Esophagus muscularis mucosa (tissue), 4 donors: ENCODE measurements at regions not wholly inside any gene's neighbourhood (a gene's known extent, or its start where the extent isn't known, plus 50 kb on each side); places are given as distances from the start of the nearest gene placed in this dataset.
"Not testable (repeated sequence)": the region's sequence is repeated elsewhere in the genome, so short reads cannot be mapped to it uniquely, and the experiment has no call there.

Source experiments
- DNase-seq: peaks from one replicate; pipeline ENCODE4 v3.0.0-alpha.2; 2017; ENCODE audit errors: extremely low spot score
- H3K27ac ChIP-seq, 4 donors: fragments of 200-600 bp; sonication (generic); replicated peaks in 1 of 4; 1 replicate in 3 of 4; 2 replicates in 1 of 4; pipeline ENCODE4 v1.5.1; 2016 to 2019; ENCODE audit warnings: mild to moderate bottlenecking in 1 of 4
- H3K27me3 ChIP-seq, 4 donors: fragments of 200-600 bp; sonication (generic); one replicate each; pipeline versions ENCODE4 v1.5.1 to v1.6.0; 2016 to 2019
- H3K36me3 ChIP-seq, 4 donors: fragments of 200-600 bp; sonication (generic); one replicate each; pipeline ENCODE4 v1.5.1; 2016 to 2019
- H3K4me1 ChIP-seq, 4 donors: fragments of 200-600 bp; sonication (generic); one replicate each; pipeline ENCODE4 v1.5.1; 2016 to 2019
- H3K4me3 ChIP-seq, 4 donors: fragments of 200-600 bp; sonication (generic); 1 replicate in 2 of 4; 2 replicates in 2 of 4; pipeline ENCODE4 v1.5.1; 2016 to 2019; ENCODE audit warnings: mild to moderate bottlenecking in 4 of 4, moderate library complexity in 1 of 4
- H3K9me3 ChIP-seq, 4 donors: fragments of 200-600 bp; sonication (generic); 1 replicate in 3 of 4; 2 replicates in 1 of 4; pipeline ENCODE4 v1.5.1; 2016 to 2019
- CTCF ChIP-seq, 3 experiments: fragments of 200-600 bp in 2 of 3; fragments of 450-650 bp in 1 of 3; sonication (generic) in 2 of 3; IDR thresholded peaks; one replicate each; pipeline ENCODE4 v1.5.1; 2017 to 2019; ENCODE audit warnings: antibody characterized with exemption in 3 of 3, mild to moderate bottlenecking in 2 of 3, moderate library complexity in 1 of 3
- EP300 ChIP-seq: sonication (generic); formaldehyde crosslinking; IDR thresholded peaks from one replicate; pipeline ENCODE4 v1.6.1; 2017; ENCODE audit warnings: antibody characterized with exemption
- POLR2A ChIP-seq: fragments of 450-650 bp; IDR thresholded peaks from one replicate; pipeline ENCODE4 v1.6.1; 2017; ENCODE audit warnings: antibody characterized with exemption, moderate library complexity, mild to moderate bottlenecking, low read depth
- POLR2AphosphoS5 ChIP-seq, 2 donors: sonication (generic); formaldehyde crosslinking; IDR thresholded peaks; one replicate each; pipeline ENCODE4 v1.6.1; 2017; ENCODE audit warnings: antibody characterized with exemption in 2 of 2
- WGBS: methylation state at CpG from one replicate; pipeline ENCODE4 v1.1.5; 2018; 5-methylcytosine and 5-hydroxymethylcytosine counted together
- intact Hi-C: fragments of 100-400 bp; cut with DNase I; formaldehyde crosslinking; loops from one replicate; pipeline ENCODE4 v1.15.1; 2023

GRCh38 chr12:96120359-96121100 lies 73.6 kb upstream of the ELK3 start:
- Histone ChIP-seq H3K36me3 (no peaks in the 10 kb centered on the region), H3K4me1 (peaks cover 0 to 9% (median 4%) of the 10 kb centered on the region in 4 donors), H3K4me3 (no peak overlapping the region), H3K27ac (no peak overlapping the region), H3K9me3 (no peaks in the 10 kb centered on the region), H3K27me3 (no peaks in the 10 kb centered on the region)
- WGBS: 71% methylated on average over 4 of the region's 4 CpGs
- TF ChIP-seq EP300 (no peak), POLR2AphosphoS5 (IDR thresholded peaks at IDR 0.05) (no peak), CTCF (IDR thresholded peaks at IDR 0.05) (no peak), POLR2A (no peak)
- no peak for DNase-seq
- intact Hi-C loops: no loop called here

GRCh38 chr12:96121271-96121711 lies 72.9 kb upstream of the ELK3 start:
- H3K27ac ChIP-seq: no peak overlapping the region
- 62% methylated on average over 4 of the region's 4 CpGs for WGBS
- no peaks in the 10 kb centered on the region for H3K36me3 ChIP-seq
- H3K27me3 ChIP-seq: no peaks in the 10 kb centered on the region
- intact Hi-C loops: no loop called here
- no peak for DNase-seq
- H3K4me3 ChIP-seq: no peak overlapping the region
- H3K4me1 ChIP-seq: peaks cover 0 to 9% (median 4%) of the 10 kb centered on the region in 4 donors
- H3K9me3 ChIP-seq: no peaks in the 10 kb centered on the region
- no peak for TF ChIP-seq EP300
- TF ChIP-seq POLR2AphosphoS5 (IDR thresholded peaks at IDR 0.05): no peak
- no peak for TF ChIP-seq CTCF (IDR thresholded peaks at IDR 0.05)
- TF ChIP-seq POLR2A: no peak

- H3K4me1 ChIP-seq, H3K4me3 ChIP-seq, H3K36me3 ChIP-seq, H3K27me3 ChIP-seq, intact Hi-C loops, H3K27ac ChIP-seq, H3K9me3 ChIP-seq, DNase-seq: not testable (repeated sequence)
- 92% methylated on average over 7 of the region's 7 CpGs for WGBS
Measured at GRCh38 chr12:96128292-96128691, 65.9 kb upstream of the ELK3 start.

- Histone ChIP-seq H3K4me1 (no peaks in the 10 kb centered on the region), H3K36me3 (no peaks in the 10 kb centered on the region), H3K27ac (no peak overlapping the region), H3K4me3 (no peak overlapping the region), H3K9me3 (no peaks in the 10 kb centered on the region), H3K27me3 (no peaks in the 10 kb centered on the region)
- no peak for TF ChIP-seq CTCF (IDR thresholded peaks at IDR 0.05)
- no peak for TF ChIP-seq EP300
- no peak for TF ChIP-seq POLR2A
- no peak for TF ChIP-seq POLR2AphosphoS5 (IDR thresholded peaks at IDR 0.05)
- no peak for DNase-seq
- WGBS: 78% methylated on average over 15 of the region's 15 CpGs
- intact Hi-C loops: no loop called here
Measured at GRCh38 chr12:96130396-96131059, 63.6 kb upstream of the ELK3 start.

- Histone ChIP-seq H3K27ac (no peak overlapping the region), H3K9me3 (no peaks in the 10 kb centered on the region), H3K36me3 (no peaks in the 10 kb centered on the region), H3K4me3 (no peak overlapping the region), H3K27me3 (no peaks in the 10 kb centered on the region), H3K4me1 (peaks cover 0 to 4% (median under 1%) of the 10 kb centered on the region in 4 donors)
- intact Hi-C loops: no loop called here
- 68% methylated on average over 5 of the region's 5 CpGs for WGBS
- DNase-seq: no peak
- no peak for TF ChIP-seq EP300
Measured at GRCh38 chr12:96131230-96131788, 62.9 kb upstream of the ELK3 start.
